ENCODE measurements at regions not wholly inside any gene's neighbourhood (a gene's known extent, or its start where the extent isn't known, plus 50 kb on each side); places are given as distances from the start of the nearest gene placed in this dataset.

GRCh38 chr16:26204138-26204537 lies 512.4 kb downstream of the HS3ST4 start:
- DNase-seq (ENCODE audit: low read depth): no peak
- no peak overlapping the region for H3K4me3 ChIP-seq (ENCODE audit: low read depth, low read length)
- no peak for TF ChIP-seq CTCF (IDR thresholded peaks at IDR 0.05; ENCODE audit: insufficient read depth, low read depth, low read length, missing control alignments)

GRCh38 chr16:26211542-26211941 lies 519.8 kb downstream of the HS3ST4 start:
- no peak for TF ChIP-seq CTCF (IDR thresholded peaks at IDR 0.05; ENCODE audit: insufficient read depth, low read depth, low read length, missing control alignments)
- DNase-seq (ENCODE audit: low read depth): no peak
- no peak overlapping the region for H3K4me3 ChIP-seq (ENCODE audit: low read depth, low read length)

GRCh38 chr16:26212599-26212998 lies 520.8 kb downstream of the HS3ST4 start:
- no peak for DNase-seq (ENCODE audit: low read depth)
- no peak overlapping the region for H3K4me3 ChIP-seq (ENCODE audit: low read depth, low read length)
- TF ChIP-seq CTCF (IDR thresholded peaks at IDR 0.05; ENCODE audit: insufficient read depth, low read depth, low read length, missing control alignments): no peak

GRCh38 chr16:26214581-26215174 lies 522.9 kb downstream of the HS3ST4 start:
- TF ChIP-seq CTCF (IDR thresholded peaks at IDR 0.05; ENCODE audit: insufficient read depth, low read depth, low read length, missing control alignments): no peak
- DNase-seq (ENCODE audit: low read depth): no peak
- no peak overlapping the region for H3K4me3 ChIP-seq (ENCODE audit: low read depth, low read length)

- no peak for DNase-seq (ENCODE audit: low read depth)
- H3K4me3 ChIP-seq (ENCODE audit: low read depth, low read length): no peak overlapping the region
- no peak for TF ChIP-seq CTCF (IDR thresholded peaks at IDR 0.05; ENCODE audit: insufficient read depth, low read depth, low read length, missing control alignments)
Measured at GRCh38 chr16:26220894-26221293, 529.1 kb downstream of the HS3ST4 start.

- no peak for DNase-seq (ENCODE audit: low read depth)
- TF ChIP-seq CTCF (IDR thresholded peaks at IDR 0.05; ENCODE audit: insufficient read depth, low read depth, low read length, missing control alignments): no peak
- no peak overlapping the region for H3K4me3 ChIP-seq (ENCODE audit: low read depth, low read length)
Measured at GRCh38 chr16:26231647-26232046, 539.9 kb downstream of the HS3ST4 start.

- no peak for TF ChIP-seq CTCF (IDR thresholded peaks at IDR 0.05; ENCODE audit: insufficient read depth, low read depth, low read length, missing control alignments)
- no peak overlapping the region for H3K4me3 ChIP-seq (ENCODE audit: low read depth, low read length)
- DNase-seq (ENCODE audit: low read depth): no peak
Measured at GRCh38 chr16:26240807-26241206, 549.0 kb downstream of the HS3ST4 start.
